HepG2 (cell line): ENCODE measurements at regions not wholly inside any gene's neighbourhood (a gene's known extent, or its start where the extent isn't known, plus 50 kb on each side); places are given as distances from the start of the nearest gene placed in this dataset.

ENCODE experiments used
- CBX1 ChIP-seq: IDR thresholded peaks from one replicate; pipeline ENCODE4 v1.6.1; 2016; ENCODE audit warnings: antibody characterized with exemption, low read depth
- EZH2 ChIP-seq: conservative IDR thresholded peaks from 2 replicates; pipeline ENCODE4 v1.6.1; 2012; ENCODE audit warnings: mild to moderate bottlenecking, low read depth, low read length, moderate library complexity
- POLR2AphosphoS2 ChIP-seq: IDR thresholded peaks from 2 replicates; pipeline ENCODE4 v1.6.1; 2011; ENCODE audit warnings: low read depth, low read length, improper control_type of control experiment
- TF ChIP-seq, protein P1 (sequence below): sonication (generic); formaldehyde crosslinking; IDR thresholded peaks from 2 replicates; pipeline ENCODE4 v1.4.0; 2020; ENCODE audit warnings: missing genetic modification reagents

DNA sequence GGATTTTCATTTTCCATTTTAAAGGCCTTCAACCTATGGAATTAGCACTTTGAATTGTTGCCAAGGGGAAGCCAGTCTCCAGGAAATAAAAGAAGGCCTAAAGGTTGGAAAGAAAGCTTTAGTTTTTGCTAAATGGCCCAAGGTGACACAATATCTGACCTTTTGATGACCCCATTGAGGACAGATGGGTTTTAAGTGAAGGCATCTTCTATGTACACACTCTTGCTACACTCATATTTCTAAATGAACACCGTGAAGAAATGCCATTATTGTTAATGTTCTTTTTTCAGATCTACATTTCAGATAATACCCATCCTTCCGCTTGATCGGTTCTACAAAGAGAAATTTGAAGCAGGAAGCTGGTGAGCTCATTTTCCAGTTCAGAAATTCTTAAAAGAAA is 162.8 kb upstream of the POU3F4 start:
- TF ChIP-seq, protein P1, sequence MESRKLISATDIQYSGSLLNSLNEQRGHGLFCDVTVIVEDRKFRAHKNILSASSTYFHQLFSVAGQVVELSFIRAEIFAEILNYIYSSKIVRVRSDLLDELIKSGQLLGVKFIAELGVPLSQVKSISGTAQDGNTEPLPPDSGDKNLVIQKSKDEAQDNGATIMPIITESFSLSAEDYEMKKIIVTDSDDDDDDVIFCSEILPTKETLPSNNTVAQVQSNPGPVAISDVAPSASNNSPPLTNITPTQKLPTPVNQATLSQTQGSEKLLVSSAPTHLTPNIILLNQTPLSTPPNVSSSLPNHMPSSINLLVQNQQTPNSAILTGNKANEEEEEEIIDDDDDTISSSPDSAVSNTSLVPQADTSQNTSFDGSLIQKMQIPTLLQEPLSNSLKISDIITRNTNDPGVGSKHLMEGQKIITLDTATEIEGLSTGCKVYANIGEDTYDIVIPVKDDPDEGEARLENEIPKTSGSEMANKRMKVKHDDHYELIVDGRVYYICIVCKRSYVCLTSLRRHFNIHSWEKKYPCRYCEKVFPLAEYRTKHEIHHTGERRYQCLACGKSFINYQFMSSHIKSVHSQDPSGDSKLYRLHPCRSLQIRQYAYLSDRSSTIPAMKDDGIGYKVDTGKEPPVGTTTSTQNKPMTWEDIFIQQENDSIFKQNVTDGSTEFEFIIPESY (CRISPR knock-in tag) = no peak
- no peak for TF ChIP-seq POLR2AphosphoS2
- no peak for TF ChIP-seq CBX1
- no peak for TF ChIP-seq EZH2
